A673 (cell line): ENCODE measurements at regions not wholly inside any gene's neighbourhood (a gene's known extent, or its start where the extent isn't known, plus 50 kb on each side); places are given as distances from the start of the nearest gene placed in this dataset.
"Not testable (repeated sequence)": the region's sequence is repeated elsewhere in the genome, so short reads cannot be mapped to it uniquely, and the experiment has no call there.

Source experiments
- BruUV-seq: library from RNA; stranded (reverse); fragments of 400-500 nt; replicated peaks from 2 replicates; lab custom pipeline; 2021; lab: Mats Ljungman, UMichigan
- CTCF ChIA-PET: fragments of 300-600 bp; sonication (Branson Sonifier 250); formaldehyde crosslinking; loops from one replicate; lab custom pipeline; 2022; ENCODE audit warnings: antibody characterized with exemption; lab: Charles Lee
- POLR2A ChIA-PET: fragments of 300-600 bp; sonication (Branson Sonifier 250); formaldehyde crosslinking; loops from one replicate; lab custom pipeline; 2022; ENCODE audit warnings: antibody characterized with exemption; ENCODE audit not compliant: low non-redundant PET; lab: Charles Lee
- DNase-seq: peaks from one replicate; pipeline ENCODE4 v3.0.0-alpha.2; 2015; ENCODE audit warnings: low spot score
- H3K27ac ChIP-seq: fragments of 200-600 bp; sonication (generic); 2 replicates; pipeline ENCODE4 v1.5.1; 2016; ENCODE audit warnings: mixed run types, low read depth, mild to moderate bottlenecking, mixed read lengths, antibody characterized with exemption, low read length; ENCODE audit not compliant: poor library complexity, severe bottlenecking
- H3K27me3 ChIP-seq: fragments of 200-600 bp; sonication (generic); replicated peaks from 2 replicates; pipeline ENCODE4 v1.6.1; 2017; ENCODE audit warnings: mixed run types, low read depth, mild to moderate bottlenecking, mixed read lengths, antibody characterized with exemption, low read length; ENCODE audit not compliant: insufficient read depth, poor library complexity
- H3K36me3 ChIP-seq: fragments of 200-600 bp; sonication (generic); 2 replicates; pipeline ENCODE4 v1.6.1; 2016; ENCODE audit warnings: mixed run types, mild to moderate bottlenecking, mixed read lengths, antibody characterized with exemption, low read length; ENCODE audit not compliant: insufficient read depth, poor library complexity, severe bottlenecking
- H3K4me1 ChIP-seq: fragments of 200-600 bp; sonication (generic); 2 replicates; pipeline ENCODE4 v1.6.1; 2017; ENCODE audit warnings: mixed run types, mild to moderate bottlenecking, mixed read lengths, antibody characterized with exemption, low read length; ENCODE audit not compliant: insufficient read depth, poor library complexity, severe bottlenecking
- H3K4me3 ChIP-seq: fragments of 200-600 bp; sonication (generic); 2 replicates; pipeline ENCODE4 v1.5.1; 2016; ENCODE audit warnings: low read depth, mixed run types, mild to moderate bottlenecking, mixed read lengths, low read length; ENCODE audit not compliant: poor library complexity, severe bottlenecking
- H3K9me3 ChIP-seq: fragments of 200-600 bp; sonication (generic); 2 replicates; pipeline ENCODE4 v1.6.1; 2016; ENCODE audit warnings: mixed run types, low read depth, mild to moderate bottlenecking, mixed read lengths, antibody characterized with exemption, low read length; ENCODE audit not compliant: poor library complexity, severe bottlenecking
- CTCF ChIP-seq: fragments of 300-800, 200-600 bp; sonication (generic); conservative IDR thresholded peaks from 2 replicates; pipeline ENCODE4 v1.5.1; 2017; ENCODE audit warnings: low read depth, mild to moderate bottlenecking, antibody characterized with exemption, low read length, moderate library complexity, mixed read lengths
- EZH2 ChIP-seq: fragments of 200-600 bp; sonication (generic); IDR thresholded peaks from 2 replicates; pipeline ENCODE4 v1.6.1; 2017; ENCODE audit warnings: borderline replicate concordance, low read depth, mild to moderate bottlenecking, mixed read lengths, antibody characterized with exemption, low read length; ENCODE audit not compliant: poor library complexity, severe bottlenecking
- intact Hi-C: fragments of 100-400 bp; cut with micrococcal nuclease; formaldehyde crosslinking; loops from one replicate; pipeline ENCODE4 v1.10.0; 2022; ENCODE audit not compliant: unreplicated experiment

- ChIA-PET CTCF (no interaction called here), POLR2A (no interaction called here)
- Histone ChIP-seq H3K4me3 (no peak overlapping the region), H3K36me3 (no peaks in the 10 kb centered on the region), H3K27me3 (no peaks in the 10 kb centered on the region), H3K27ac (no peak overlapping the region), H3K9me3 (no peaks in the 10 kb centered on the region), H3K4me1 (peaks cover 14% of the 10 kb centered on the region)
- BruUV-seq: no TSS peak
- intact Hi-C loops: no loop called here
- TF ChIP-seq EZH2 (no peak), CTCF (no peak)
- peak; percentile 27 for DNase-seq
Observed at GRCh38 chr6:130615816-130616215, 211.4 kb upstream of the SMLR1 start.

DNA sequence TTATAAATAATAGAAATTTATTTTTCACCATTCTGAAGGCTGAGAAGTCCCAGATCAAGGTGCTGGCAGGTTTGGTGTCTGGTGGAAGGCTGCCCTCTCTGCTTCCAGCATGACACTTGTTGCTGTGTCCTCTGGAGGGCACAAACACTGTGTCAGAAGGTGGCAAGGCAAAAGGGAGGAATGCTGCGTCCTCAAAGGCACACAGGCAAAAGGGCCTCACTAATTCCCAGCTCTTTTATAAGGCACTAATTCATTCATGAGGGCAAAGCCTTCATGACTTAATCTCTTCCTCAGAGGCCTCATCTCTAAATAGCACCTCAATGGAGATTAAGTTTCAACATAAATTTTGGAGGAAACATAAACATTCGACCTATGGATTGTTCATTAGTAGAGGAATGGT lies 209.5 kb upstream of the SMLR1 start:
- H3K27me3 ChIP-seq: no peaks in the 10 kb centered on the region
- H3K4me3 ChIP-seq: no peak overlapping the region
- no peak overlapping the region for H3K27ac ChIP-seq
- DNase-seq: peak; percentile 40
- no peaks in the 10 kb centered on the region for H3K9me3 ChIP-seq
- H3K36me3 ChIP-seq: no peaks in the 10 kb centered on the region
- TF ChIP-seq EZH2: no peak
- TF ChIP-seq CTCF: no peak
- BruUV-seq: no TSS peak
- intact Hi-C loops: no loop called here
- ChIA-PET CTCF (no interaction called here), POLR2A (no interaction called here)
- peaks cover 14% of the 10 kb centered on the region for H3K4me1 ChIP-seq

DNA sequence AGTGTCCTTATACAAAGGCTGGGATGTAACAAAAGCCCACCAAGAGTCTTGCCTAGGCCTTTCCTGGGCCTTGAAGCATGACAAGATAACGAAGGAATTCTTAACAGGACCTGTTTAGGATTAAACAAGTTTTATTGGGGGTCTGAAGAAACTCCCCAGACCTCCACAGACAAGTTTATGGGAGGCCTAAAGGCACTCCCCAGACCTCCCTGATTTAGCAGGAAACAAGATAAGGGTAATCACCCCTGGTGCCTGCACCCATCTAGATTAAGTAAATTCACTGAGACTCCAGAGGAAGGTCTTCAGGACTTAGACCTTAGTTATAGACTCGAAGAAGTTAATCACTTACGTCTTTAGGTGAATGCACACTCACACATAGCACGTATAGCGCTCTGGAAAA lies 208.4 kb upstream of the SMLR1 start:
- peaks cover 11% of the 10 kb centered on the region for H3K9me3 ChIP-seq
- H3K4me3 ChIP-seq, H3K27me3 ChIP-seq, H3K36me3 ChIP-seq, intact Hi-C loops, POLR2A ChIA-PET, H3K27ac ChIP-seq, BruUV-seq, DNase-seq, CTCF ChIA-PET: not testable (repeated sequence)
- H3K4me1 ChIP-seq: peaks cover 14% of the 10 kb centered on the region

GRCh38 chr6:130620338-130620781 lies 206.8 kb upstream of the SMLR1 start:
- no peak overlapping the region for H3K27ac ChIP-seq
- no peak overlapping the region for H3K4me3 ChIP-seq
- H3K27me3 ChIP-seq: no peaks in the 10 kb centered on the region
- ChIA-PET POLR2A (no interaction called here), CTCF (no interaction called here)
- H3K4me1 ChIP-seq: peaks cover 16% of the 10 kb centered on the region
- intact Hi-C loops: no loop called here
- H3K9me3 ChIP-seq: peaks cover 13% of the 10 kb centered on the region
- no TSS peak for BruUV-seq
- peaks cover 3% of the 10 kb centered on the region for H3K36me3 ChIP-seq
- peak; percentile 77 for DNase-seq
- no peak for TF ChIP-seq CTCF
- no peak for TF ChIP-seq EZH2
